Fibroblast of lung (primary cell): ENCODE measurements at regions not wholly inside any gene's neighbourhood (a gene's known extent, or its start where the extent isn't known, plus 50 kb on each side); places are given as distances from the start of the nearest gene placed in this dataset.

ENCODE experiments used
- EZH2 ChIP-seq: IDR thresholded peaks from 2 replicates; pipeline ENCODE4 v1.5.1; 2012; ENCODE audit warnings: low read length, control low read depth, mild to moderate bottlenecking; ENCODE audit errors: missing control alignments
- TF ChIP-seq, protein P1 (sequence below), 2 donors: IDR thresholded peaks in 1 of 2; conservative IDR thresholded peaks in 1 of 2; 1 replicate in 1 of 2; 2 replicates in 1 of 2; pipeline ENCODE4 v1.5.1; 2011 to 2012; ENCODE audit warnings: low read length in 2 of 2, control low read depth in 1 of 2, inconsistent platforms in 1 of 2, low read depth in 1 of 2, mild to moderate bottlenecking in 1 of 2

DNA sequence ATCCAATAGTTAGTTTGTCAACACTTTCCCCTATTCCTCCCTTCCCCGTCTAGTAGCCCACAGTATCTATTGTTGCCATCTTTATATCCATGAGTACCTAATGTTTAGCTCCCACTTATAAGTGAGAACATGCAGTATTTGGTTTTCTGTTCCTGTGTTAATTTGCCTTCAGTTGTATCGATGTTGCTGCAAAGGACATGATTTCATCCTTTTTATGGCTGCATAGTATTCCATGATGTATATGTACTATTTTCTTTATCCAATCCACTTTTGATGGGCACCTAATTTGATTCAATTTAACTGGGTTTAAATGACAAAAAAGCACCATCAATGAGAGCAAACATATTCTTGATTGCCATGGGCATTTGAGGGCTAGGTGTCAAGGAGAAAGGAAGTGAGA lies 321.5 kb upstream of the TBX18 start:
- TF ChIP-seq, protein P1, sequence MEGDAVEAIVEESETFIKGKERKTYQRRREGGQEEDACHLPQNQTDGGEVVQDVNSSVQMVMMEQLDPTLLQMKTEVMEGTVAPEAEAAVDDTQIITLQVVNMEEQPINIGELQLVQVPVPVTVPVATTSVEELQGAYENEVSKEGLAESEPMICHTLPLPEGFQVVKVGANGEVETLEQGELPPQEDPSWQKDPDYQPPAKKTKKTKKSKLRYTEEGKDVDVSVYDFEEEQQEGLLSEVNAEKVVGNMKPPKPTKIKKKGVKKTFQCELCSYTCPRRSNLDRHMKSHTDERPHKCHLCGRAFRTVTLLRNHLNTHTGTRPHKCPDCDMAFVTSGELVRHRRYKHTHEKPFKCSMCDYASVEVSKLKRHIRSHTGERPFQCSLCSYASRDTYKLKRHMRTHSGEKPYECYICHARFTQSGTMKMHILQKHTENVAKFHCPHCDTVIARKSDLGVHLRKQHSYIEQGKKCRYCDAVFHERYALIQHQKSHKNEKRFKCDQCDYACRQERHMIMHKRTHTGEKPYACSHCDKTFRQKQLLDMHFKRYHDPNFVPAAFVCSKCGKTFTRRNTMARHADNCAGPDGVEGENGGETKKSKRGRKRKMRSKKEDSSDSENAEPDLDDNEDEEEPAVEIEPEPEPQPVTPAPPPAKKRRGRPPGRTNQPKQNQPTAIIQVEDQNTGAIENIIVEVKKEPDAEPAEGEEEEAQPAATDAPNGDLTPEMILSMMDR (conservative IDR thresholded peaks at IDR 0.05 in 1 of 2, IDR thresholded peaks at IDR 0.05 in 1 of 2; ENCODE audit: low read depth in 1 of 2, low read length in 2 of 2), result no peak
- no peak for TF ChIP-seq EZH2
